Tibial nerve (tissue), 4 donors: ENCODE measurements at regions not wholly inside any gene's neighbourhood (a gene's known extent, or its start where the extent isn't known, plus 50 kb on each side); places are given as distances from the start of the nearest gene placed in this dataset.

Experiments
- CTCF ChIP-seq, 5 experiments: fragments of 200-600 bp in 3 of 5; fragments of 450-650 bp in 2 of 5; sonication (generic) in 3 of 5; IDR thresholded peaks; one replicate each; pipeline ENCODE4 v1.5.1; 2016 to 2019; ENCODE audit warnings: antibody characterized with exemption in 5 of 5, mild to moderate bottlenecking in 3 of 5, moderate library complexity in 2 of 5
- EP300 ChIP-seq, 2 donors: sonication (generic); formaldehyde crosslinking; IDR thresholded peaks; one replicate each; pipeline ENCODE4 v1.6.1; 2017; ENCODE audit warnings: antibody characterized with exemption in 2 of 2, mild to moderate bottlenecking in 1 of 2
- POLR2A ChIP-seq, 2 donors: fragments of 450-650 bp; IDR thresholded peaks; one replicate each; pipeline ENCODE4 v1.6.1; 2017; ENCODE audit warnings: antibody characterized with exemption in 2 of 2, mild to moderate bottlenecking in 2 of 2, moderate library complexity in 2 of 2

GRCh38 chr7:42456267-42456666 is 219.3 kb upstream of the GLI3 start:
- TF ChIP-seq CTCF (IDR thresholded peaks at IDR 0.05) (no peak), POLR2A (IDR thresholded peaks at IDR 0.05) (no peak), EP300 (IDR thresholded peaks at IDR 0.05) (no peak)
